Mesothelial cell of epicardium (in vitro differentiated cells): ENCODE measurements at regions not wholly inside any gene's neighbourhood (a gene's known extent, or its start where the extent isn't known, plus 50 kb on each side); places are given as distances from the start of the nearest gene placed in this dataset.

Source experiments
- DNase-seq, 2 experiments: peaks; one replicate each; pipeline ENCODE4 v3.0.0; 2021; ENCODE audit warnings: low spot score in 2 of 2; ENCODE audit not compliant: unreplicated experiment in 2 of 2
- H3K27ac Mint-ChIP-seq: 2 replicates; pipeline ENCODE4 v1.8.0; 2021; ENCODE audit warnings: mixed read lengths
- H3K27me3 Mint-ChIP-seq: 2 replicates; pipeline ENCODE4 v1.8.0; 2021; ENCODE audit warnings: low read depth, mixed read lengths
- H3K36me3 Mint-ChIP-seq: 2 replicates; pipeline ENCODE4 v1.8.0; 2021; ENCODE audit warnings: mixed read lengths
- H3K4me1 Mint-ChIP-seq: 2 replicates; pipeline ENCODE4 v1.8.0; 2021; ENCODE audit warnings: mixed read lengths
- H3K4me3 Mint-ChIP-seq: 2 replicates; pipeline ENCODE4 v1.8.0; 2021; ENCODE audit warnings: mild to moderate bottlenecking, moderate library complexity, mixed read lengths
- H3K9me3 Mint-ChIP-seq: 2 replicates; pipeline ENCODE4 v1.8.0; 2021; ENCODE audit warnings: mixed read lengths
- CTCF ChIP-seq: fragments of 200-600 bp; sonication (generic); IDR thresholded peaks from one replicate; pipeline ENCODE4 v1.5.0; 2021; ENCODE audit warnings: antibody characterized with exemption; ENCODE audit not compliant: unreplicated experiment

GRCh38 chr4:176885224-176885623, 92.5 kb upstream of the VEGFC start:
- H3K9me3 Mint-ChIP-seq: no peaks in the 10 kb centered on the region
- H3K4me3 Mint-ChIP-seq: no peak overlapping the region
- peaks cover 9% of the 10 kb centered on the region for H3K27me3 Mint-ChIP-seq
- no peak for TF ChIP-seq CTCF
- no peaks in the 10 kb centered on the region for H3K36me3 Mint-ChIP-seq
- H3K4me1 Mint-ChIP-seq: no peaks in the 10 kb centered on the region
- H3K27ac Mint-ChIP-seq: no peak overlapping the region
- DNase-seq: no peak

DNA sequence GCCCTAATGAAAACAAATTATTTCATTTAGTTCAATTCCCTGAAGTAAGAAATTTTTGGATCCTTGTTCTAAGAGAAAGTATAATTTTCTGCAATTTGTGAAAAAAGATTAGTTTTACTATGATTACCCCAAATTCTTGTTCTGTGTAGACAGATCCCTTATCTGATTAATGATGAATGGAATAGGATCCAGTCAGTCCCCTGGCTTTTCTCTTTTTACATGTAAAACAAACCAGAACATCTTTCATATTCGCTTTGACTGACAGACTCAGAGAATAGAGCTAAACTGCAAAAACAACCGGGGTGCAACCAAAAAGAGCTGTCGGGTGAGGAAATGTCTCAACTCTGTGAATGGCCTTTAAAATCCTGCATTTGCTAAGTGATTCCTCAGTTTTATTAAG, 93.4 kb upstream of the VEGFC start:
- no peak for TF ChIP-seq CTCF
- no peak for DNase-seq
- Mint-ChIP-seq H3K27ac (no peak overlapping the region), H3K27me3 (peaks cover 11% of the 10 kb centered on the region), H3K4me3 (no peak overlapping the region), H3K9me3 (no peaks in the 10 kb centered on the region), H3K4me1 (no peaks in the 10 kb centered on the region), H3K36me3 (no peaks in the 10 kb centered on the region)

GRCh38 chr4:176889776-176890175, 97.1 kb upstream of the VEGFC start:
- peaks cover 11% of the 10 kb centered on the region for H3K27me3 Mint-ChIP-seq
- H3K9me3 Mint-ChIP-seq: no peaks in the 10 kb centered on the region
- H3K27ac Mint-ChIP-seq: no peak overlapping the region
- DNase-seq: no peak
- H3K4me3 Mint-ChIP-seq: no peak overlapping the region
- H3K36me3 Mint-ChIP-seq: no peaks in the 10 kb centered on the region
- peaks cover 3% of the 10 kb centered on the region for H3K4me1 Mint-ChIP-seq
- no peak for TF ChIP-seq CTCF

DNA sequence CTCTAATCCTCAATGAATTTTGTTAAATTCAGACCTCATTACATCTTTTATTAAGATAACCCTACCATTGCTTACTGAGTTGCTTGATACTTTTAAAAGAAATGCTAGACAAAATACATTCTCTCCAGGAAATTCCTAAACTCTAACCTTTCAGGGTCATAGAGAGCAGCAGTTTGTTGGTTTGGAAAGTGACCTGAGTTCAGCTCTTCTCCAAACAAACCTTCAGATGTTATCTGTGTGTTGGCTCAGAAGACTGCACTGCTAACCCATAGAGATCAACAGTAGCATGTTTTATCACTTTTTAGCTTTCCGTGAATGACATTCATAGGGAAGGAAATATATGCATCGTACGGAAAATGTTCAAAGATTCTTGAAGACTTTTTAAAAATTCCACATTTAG, 101.8 kb upstream of the VEGFC start:
- H3K27ac Mint-ChIP-seq: no peak overlapping the region
- no peaks in the 10 kb centered on the region for H3K36me3 Mint-ChIP-seq

GRCh38 chr4:176896211-176896610, 103.5 kb upstream of the VEGFC start:
- no peaks in the 10 kb centered on the region for H3K27me3 Mint-ChIP-seq
- DNase-seq: no peak
- H3K4me1 Mint-ChIP-seq: peaks cover 3% of the 10 kb centered on the region
- H3K27ac Mint-ChIP-seq: no peak overlapping the region
- no peak for TF ChIP-seq CTCF
- no peaks in the 10 kb centered on the region for H3K36me3 Mint-ChIP-seq
- H3K4me3 Mint-ChIP-seq: no peak overlapping the region
- H3K9me3 Mint-ChIP-seq: no peaks in the 10 kb centered on the region

More for the DNA sequence above, 101.8 kb upstream of the VEGFC start:
- H3K27me3 Mint-ChIP-seq: peaks cover 2% of the 10 kb centered on the region
- no peak for TF ChIP-seq CTCF
- DNase-seq: no peak
- H3K9me3 Mint-ChIP-seq: no peaks in the 10 kb centered on the region
- peaks cover 3% of the 10 kb centered on the region for H3K4me1 Mint-ChIP-seq
- no peak overlapping the region for H3K4me3 Mint-ChIP-seq

- no peak overlapping the region for H3K4me3 Mint-ChIP-seq
- no peaks in the 10 kb centered on the region for H3K27me3 Mint-ChIP-seq
- no peaks in the 10 kb centered on the region for H3K36me3 Mint-ChIP-seq
- no peak overlapping the region for H3K27ac Mint-ChIP-seq
- TF ChIP-seq CTCF: no peak
- DNase-seq: no peak
- no peaks in the 10 kb centered on the region for H3K9me3 Mint-ChIP-seq
- H3K4me1 Mint-ChIP-seq: peaks cover 3% of the 10 kb centered on the region
These were observed 104.5 kb upstream of the VEGFC start for GRCh38 chr4:176897226-176897625.
